H1 (cell line): ENCODE measurements at regions not wholly inside any gene's neighbourhood (a gene's known extent, or its start where the extent isn't known, plus 50 kb on each side); places are given as distances from the start of the nearest gene placed in this dataset.

Experiments used
- CTCF ChIA-PET: fragments of 300-600 bp; sonication (Branson Sonifier 250); formaldehyde crosslinking; loops from one replicate; lab custom pipeline; 2021; ENCODE audit not compliant: partially characterized antibody; lab: Charles Lee
- POLR2A ChIA-PET: fragments of 300-600 bp; sonication (Branson Sonifier 250); formaldehyde crosslinking; loops from one replicate; lab custom pipeline; 2021; ENCODE audit warnings: inconsistent platforms; ENCODE audit not compliant: partially characterized antibody; lab: Charles Lee
- DNase-seq, 2 experiments: peaks; one replicate each; pipeline versions ENCODE4 v3.0.0 to v3.0.0-alpha.2; 2010 to 2022; ENCODE audit warnings: low spot score in 2 of 2, low read depth in 1 of 2, mixed read lengths in 1 of 2
- FAIRE-seq: peaks from 2 replicates; lab custom pipeline; 2011; peaks lifted over from hg19 to GRCh38; lab: Jason Lieb, UNC
- H2AFZ ChIP-seq: 2 replicates; pipeline ENCODE4 v1.8.1; 2012; ENCODE audit warnings: low read length, inconsistent platforms
- H2AK5ac ChIP-seq: 2 replicates; pipeline ENCODE4 v1.6.1; 2013; ENCODE audit warnings: low read depth, low read length
- H2BK120ac ChIP-seq: replicated peaks from 2 replicates; pipeline ENCODE3; 2013; ENCODE audit warnings: low read depth, low read length, inconsistent platforms
- H2BK12ac ChIP-seq: 2 replicates; pipeline ENCODE4 v1.6.1; 2013; ENCODE audit warnings: low read depth, low read length
- H2BK15ac ChIP-seq: 2 replicates; pipeline ENCODE4 v1.6.1; 2013; ENCODE audit warnings: low read length
- H2BK20ac ChIP-seq: 2 replicates; pipeline ENCODE4 v1.6.1; 2013; ENCODE audit warnings: low read length
- H2BK5ac ChIP-seq: 2 replicates; pipeline ENCODE4 v1.6.1; 2013; ENCODE audit warnings: low read depth, low read length
- H3K14ac ChIP-seq: 2 replicates; pipeline ENCODE4 v1.6.1; 2013; ENCODE audit warnings: inconsistent platforms; ENCODE audit not compliant: insufficient read length
- H3K18ac ChIP-seq: 2 replicates; pipeline ENCODE4 v1.6.1; 2013; ENCODE audit warnings: low read length; ENCODE audit errors: extremely low read depth
- H3K23ac ChIP-seq: 2 replicates; pipeline ENCODE4 v1.6.1; 2013; ENCODE audit warnings: inconsistent platforms; ENCODE audit not compliant: insufficient read length
- H3K23me2 ChIP-seq: 2 replicates; pipeline ENCODE4 v1.6.1; 2013; ENCODE audit warnings: low read depth, low read length
- H3K27ac ChIP-seq: 2 replicates; pipeline ENCODE4 v1.6.1; 2011; ENCODE audit warnings: low read depth, low read length, inconsistent platforms
- H3K27me3 ChIP-seq, 4 experiments: replicated peaks in 1 of 4; 1 replicate in 1 of 4; 2 replicates in 3 of 4; pipeline versions ENCODE4 v1.6.1 to v1.8.1; 2011 to 2013; ENCODE audit warnings: low read length in 3 of 4, mild to moderate bottlenecking in 3 of 4, inconsistent platforms in 2 of 4, mixed read lengths in 2 of 4, moderate library complexity in 1 of 4; ENCODE audit not compliant: control insufficient read depth in 3 of 4, insufficient read depth in 3 of 4; ENCODE audit errors: extremely low read depth in 1 of 4
- H3K36me3 ChIP-seq, 4 experiments: 2 replicates each; pipeline versions ENCODE4 v1.6.1 to v1.8.1; 2011 to 2013; ENCODE audit warnings: mild to moderate bottlenecking in 4 of 4, low read length in 3 of 4, moderate library complexity in 2 of 4, control low read depth in 1 of 4, inconsistent platforms in 1 of 4; ENCODE audit not compliant: insufficient read depth in 4 of 4, control insufficient read depth in 2 of 4
- H3K4ac ChIP-seq: replicated peaks from 2 replicates; pipeline ENCODE3; 2013; ENCODE audit warnings: low read length, low read depth, mixed read lengths, inconsistent platforms; ENCODE audit not compliant: insufficient read length
- H3K4me1 ChIP-seq, 4 experiments: replicated peaks in 1 of 4; 1 replicate in 1 of 4; 2 replicates in 3 of 4; pipeline versions ENCODE4 v1.6.1 to v1.8.1; 2011 to 2013; ENCODE audit warnings: low read length in 3 of 4, inconsistent platforms in 2 of 4, mixed read lengths in 1 of 4; ENCODE audit not compliant: insufficient read depth in 4 of 4, control insufficient read depth in 3 of 4
- H3K4me2 ChIP-seq, 2 experiments: 2 replicates each; pipeline versions ENCODE4 v1.6.1 to v1.8.1; 2011 to 2013; ENCODE audit warnings: low read depth in 2 of 2, low read length in 2 of 2, control low read depth in 1 of 2, inconsistent platforms in 1 of 2, mild to moderate bottlenecking in 1 of 2; ENCODE audit not compliant: insufficient read depth in 1 of 2
- H3K4me3 ChIP-seq, 4 experiments: fragments of 200-600, 300-600 bp in 1 of 4; sonication (generic), shearing (Covaris generic), sonication (Bioruptor Twin) in 1 of 4; 2 replicates each; pipeline versions ENCODE4 v1.5.1 to v1.8.1; 2011 to 2016; ENCODE audit warnings: low read length in 4 of 4, low read depth in 3 of 4, control low read depth in 2 of 4, inconsistent platforms in 2 of 4, mild to moderate bottlenecking in 2 of 4, mixed read lengths in 1 of 4, moderate library complexity in 1 of 4; ENCODE audit not compliant: insufficient read depth in 2 of 4; ENCODE audit errors: extremely low read depth in 1 of 4
- H3K56ac ChIP-seq: replicated peaks from 2 replicates; pipeline ENCODE3; 2013; ENCODE audit warnings: low read depth, mild to moderate bottlenecking, mixed read lengths, low read length, inconsistent platforms; ENCODE audit not compliant: insufficient read length
- H3K79me1 ChIP-seq: 2 replicates; pipeline ENCODE4 v1.6.1; 2013; ENCODE audit warnings: low read depth, low read length, control low read depth
- H3K79me2 ChIP-seq, 2 experiments: 2 replicates each; pipeline versions ENCODE4 v1.6.1 to v1.8.1; 2012 to 2013; ENCODE audit warnings: low read length in 2 of 2, mild to moderate bottlenecking in 2 of 2, inconsistent platforms in 1 of 2; ENCODE audit not compliant: insufficient read depth in 2 of 2, control insufficient read depth in 1 of 2
- H3K9ac ChIP-seq, 4 experiments: replicated peaks in 1 of 4; 1 replicate in 1 of 4; 2 replicates in 3 of 4; pipeline versions ENCODE4 v1.6.1 to v1.8.1; 2011 to 2013; ENCODE audit warnings: low read depth in 3 of 4, low read length in 3 of 4, control low read depth in 2 of 4, mild to moderate bottlenecking in 2 of 4, moderate library complexity in 2 of 4, inconsistent platforms in 1 of 4; ENCODE audit errors: extremely low read depth in 1 of 4
- H3K9me3 ChIP-seq, 2 experiments: 2 replicates each; pipeline versions ENCODE4 v1.6.1 to v1.8.1; 2012 to 2013; ENCODE audit warnings: mild to moderate bottlenecking in 2 of 2, moderate library complexity in 2 of 2, control low read depth in 1 of 2, inconsistent platforms in 1 of 2, low read depth in 1 of 2, low read length in 1 of 2, mixed read lengths in 1 of 2; ENCODE audit not compliant: insufficient read depth in 2 of 2
- H4K20me1 ChIP-seq, 2 experiments: replicated peaks in 1 of 2; 2 replicates each; pipeline versions ENCODE3 to v1.8.1; 2011 to 2013; ENCODE audit warnings: inconsistent platforms in 2 of 2, low read length in 2 of 2, mild to moderate bottlenecking in 1 of 2; ENCODE audit not compliant: insufficient read depth in 2 of 2, control insufficient read depth in 1 of 2
- H4K5ac ChIP-seq: 2 replicates; pipeline ENCODE4 v1.6.1; 2013; ENCODE audit warnings: low read length, low read depth, mixed read lengths, inconsistent platforms; ENCODE audit not compliant: insufficient read length
- H4K8ac ChIP-seq: 2 replicates; pipeline ENCODE4 v1.8.0; 2013; ENCODE audit warnings: mild to moderate bottlenecking, moderate library complexity, low read length, inconsistent platforms; ENCODE audit not compliant: insufficient read depth; ENCODE audit errors: extremely low read depth
- H4K91ac ChIP-seq: replicated peaks from 2 replicates; pipeline ENCODE3; 2013; ENCODE audit warnings: low read length, mixed read lengths, inconsistent platforms; ENCODE audit not compliant: insufficient read length
- ASH2L ChIP-seq: fragments of 200-600, 300-600 bp; sonication (generic); IDR thresholded peaks from one replicate; pipeline ENCODE4 v1.7.1; 2017; ENCODE audit warnings: low read length
- CHD1 ChIP-seq: IDR thresholded peaks from 2 replicates; pipeline ENCODE4 v1.6.1; 2012; ENCODE audit warnings: low read depth, low read length, improper control_type of control experiment
- EP300 ChIP-seq, 2 experiments: IDR thresholded peaks; 1 replicate in 1 of 2; 2 replicates in 1 of 2; pipeline ENCODE4 v1.6.1; 2011 to 2012; ENCODE audit warnings: low read depth in 2 of 2, low read length in 2 of 2, mild to moderate bottlenecking in 2 of 2, borderline replicate concordance in 1 of 2, inconsistent platforms in 1 of 2, moderate library complexity in 1 of 2
- GABPA ChIP-seq: IDR thresholded peaks from 2 replicates; pipeline ENCODE4 v1.6.1; 2011; ENCODE audit warnings: mild to moderate bottlenecking, low read length, moderate library complexity, borderline replicate concordance; ENCODE audit not compliant: insufficient read depth
- HDAC6 ChIP-seq: IDR thresholded peaks from one replicate; pipeline ENCODE4 v1.7.1; 2012; ENCODE audit warnings: low read depth, mild to moderate bottlenecking, inconsistent platforms, low read length, moderate library complexity
- JUND ChIP-seq: IDR thresholded peaks from 2 replicates; pipeline ENCODE4 v1.6.1; 2011; ENCODE audit warnings: mild to moderate bottlenecking, improper control_type of control experiment, low read length
- KDM1A ChIP-seq: fragments of 200-600, 300-600 bp; sonication (generic); IDR thresholded peaks from 2 replicates; pipeline ENCODE4 v1.7.1; 2016; ENCODE audit warnings: mild to moderate bottlenecking, low read length, borderline replicate concordance
- NANOG ChIP-seq: IDR thresholded peaks from 2 replicates; pipeline ENCODE4 v1.6.1; 2011; ENCODE audit warnings: low read length, low read depth, mild to moderate bottlenecking, inconsistent platforms; ENCODE audit not compliant: insufficient read depth, poor library complexity, severe bottlenecking
- PHF8 ChIP-seq: fragments of 200-600 bp; sonication (generic); conservative IDR thresholded peaks from 2 replicates; pipeline ENCODE4 v1.7.1; 2012; ENCODE audit warnings: low read depth, mild to moderate bottlenecking, inconsistent platforms, low read length, moderate library complexity
- POU5F1 ChIP-seq: IDR thresholded peaks from 2 replicates; pipeline ENCODE4 v1.6.1; 2011; ENCODE audit warnings: low read depth, mild to moderate bottlenecking, low read length, moderate library complexity
- RNF2 ChIP-seq: fragments of 200-900, 300-1000 bp; sonication (generic); IDR thresholded peaks from 2 replicates; pipeline ENCODE4 v1.7.1; 2016; ENCODE audit warnings: borderline replicate concordance, low read depth, mild to moderate bottlenecking, antibody characterized with exemption, low read length; ENCODE audit not compliant: poor library complexity, severe bottlenecking; ENCODE audit errors: missing control alignments
- RXRA ChIP-seq: IDR thresholded peaks from 2 replicates; pipeline ENCODE4 v1.6.1; 2011; ENCODE audit warnings: low read depth, mild to moderate bottlenecking, low read length, moderate library complexity; ENCODE audit not compliant: insufficient read depth
- SIRT6 ChIP-seq: IDR thresholded peaks from one replicate; pipeline ENCODE4 v1.7.1; 2012; ENCODE audit warnings: low read length, inconsistent platforms
- SP2 ChIP-seq: IDR thresholded peaks from 2 replicates; pipeline ENCODE4 v1.6.1; 2012; ENCODE audit warnings: mild to moderate bottlenecking, low read length, inconsistent platforms
- TEAD4 ChIP-seq: IDR thresholded peaks from 2 replicates; pipeline ENCODE4 v1.6.1; 2012; ENCODE audit warnings: low read depth, low read length, inconsistent platforms, mixed read lengths
- ZNF274 ChIP-seq: IDR thresholded peaks from 2 replicates; pipeline ENCODE4 v1.7.0; 2012; ENCODE audit warnings: low read length, borderline replicate concordance; ENCODE audit errors: extremely low read depth
- WGBS, 2 experiments: shearing (Covaris generic) in 1 of 2; methylation state at CpG; one replicate each; pipeline versions ENCODE4 v1.1.6 to v1.1.7; 2013 to 2015; ENCODE audit warnings: low lambda C conversion rate in 2 of 2, mixed read lengths in 2 of 2, inconsistent platforms in 1 of 2, low coverage in 1 of 2, missing lambda C conversion rate in 1 of 2; ENCODE audit not compliant: insufficient replicate concordance in 2 of 2, insufficient coverage in 1 of 2, insufficient read length in 1 of 2; ENCODE audit errors: extremely low coverage in 1 of 2, missing lambda C conversion rate in 1 of 2; 5-methylcytosine and 5-hydroxymethylcytosine counted together

DNA sequence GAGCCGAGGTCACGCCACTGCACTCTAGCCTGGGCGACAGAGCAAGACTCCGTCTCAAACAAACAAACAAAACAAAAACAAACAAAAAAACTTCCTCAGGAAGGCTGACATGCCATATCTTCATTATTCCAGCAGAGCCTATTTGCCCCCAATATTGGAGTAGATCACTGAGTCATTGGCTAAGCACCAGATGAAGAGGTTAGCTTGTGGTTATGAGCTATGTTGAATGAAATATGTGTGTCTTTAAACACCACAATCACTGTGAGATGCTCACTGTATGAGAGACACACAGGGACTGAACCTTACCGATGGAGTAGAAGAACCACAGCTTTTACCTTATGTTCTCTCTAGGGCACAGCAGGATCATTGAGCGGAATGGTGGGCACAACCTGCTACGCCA, 122.1 kb upstream of the EOLA2 start:
- POLR2A ChIA-PET, result no interaction called here
- no peak overlapping the region for H3K4me2 ChIP-seq
- H2BK15ac ChIP-seq, result no peak overlapping the region
- no peak overlapping the region for H4K91ac ChIP-seq
- no peak overlapping the region for H2BK20ac ChIP-seq
- no peak overlapping the region for H3K9ac ChIP-seq
- CTCF ChIA-PET, result no interaction called here
- WGBS, 2 experiments, result 91% methylated on average over 6 of the region's 7 CpGs; no CpG with 5 or more reads in 1 of the 2 experiments
- no peak overlapping the region for H2AK5ac ChIP-seq
- no peak overlapping the region for H3K27ac ChIP-seq
- no peak overlapping the region for H3K4ac ChIP-seq
- H3K14ac ChIP-seq, result no peak overlapping the region
- H4K5ac ChIP-seq, result no peak overlapping the region
- H3K79me1 ChIP-seq, result no peaks in the 10 kb centered on the region
- no peaks in the 10 kb centered on the region for H3K36me3 ChIP-seq
- no peak overlapping the region for H3K56ac ChIP-seq
- H4K20me1 ChIP-seq, result no peaks in the 10 kb centered on the region
- H2BK12ac ChIP-seq, result no peak overlapping the region
- H2AFZ ChIP-seq, result no peak overlapping the region
- H3K18ac ChIP-seq, result no peak overlapping the region
- no peaks in the 10 kb centered on the region for H3K27me3 ChIP-seq
- no peaks in the 10 kb centered on the region for H3K9me3 ChIP-seq
- no peak overlapping the region for H3K23ac ChIP-seq
- H3K4me1 ChIP-seq, result no peaks in the 10 kb centered on the region
- no peaks in the 10 kb centered on the region for H3K79me2 ChIP-seq
- FAIRE-seq (no peak), DNase-seq (no peak)
- no peak overlapping the region for H3K4me3 ChIP-seq
- no peak overlapping the region for H2BK120ac ChIP-seq
- no peak overlapping the region for H4K8ac ChIP-seq
- no peaks in the 10 kb centered on the region for H3K23me2 ChIP-seq
- no peak overlapping the region for H2BK5ac ChIP-seq
- no peak for TF ChIP-seq JUND
- no peak for TF ChIP-seq HDAC6
- no peak for TF ChIP-seq ZNF274
- no peak for TF ChIP-seq CHD1
- TF ChIP-seq KDM1A, result no peak
- no peak for TF ChIP-seq GABPA
- TF ChIP-seq PHF8, result no peak
- no peak for TF ChIP-seq POU5F1
- TF ChIP-seq RXRA, result no peak
- TF ChIP-seq SP2, result no peak
- TF ChIP-seq SIRT6, result no peak
- TF ChIP-seq NANOG, result no peak
- TF ChIP-seq ASH2L, result no peak
- TF ChIP-seq RNF2, result no peak
- no peak for TF ChIP-seq TEAD4
- no peak for TF ChIP-seq EP300 (IDR thresholded peaks at IDR 0.05; ENCODE audit: borderline replicate concordance in 1 of 2, low read depth in 2 of 2, low read length in 2 of 2)
